Glomerular visceral epithelial cell (primary cell): ENCODE measurements at regions not wholly inside any gene's neighbourhood (a gene's known extent, or its start where the extent isn't known, plus 50 kb on each side); places are given as distances from the start of the nearest gene placed in this dataset.
"Not testable (repeated sequence)": the region's sequence is repeated elsewhere in the genome, so short reads cannot be mapped to it uniquely, and the experiment has no call there.

Source experiments
- DNase-seq: peaks from one replicate; pipeline ENCODE4 v3.0.0-alpha.2; 2016; ENCODE audit errors: extremely low spot score

DNA sequence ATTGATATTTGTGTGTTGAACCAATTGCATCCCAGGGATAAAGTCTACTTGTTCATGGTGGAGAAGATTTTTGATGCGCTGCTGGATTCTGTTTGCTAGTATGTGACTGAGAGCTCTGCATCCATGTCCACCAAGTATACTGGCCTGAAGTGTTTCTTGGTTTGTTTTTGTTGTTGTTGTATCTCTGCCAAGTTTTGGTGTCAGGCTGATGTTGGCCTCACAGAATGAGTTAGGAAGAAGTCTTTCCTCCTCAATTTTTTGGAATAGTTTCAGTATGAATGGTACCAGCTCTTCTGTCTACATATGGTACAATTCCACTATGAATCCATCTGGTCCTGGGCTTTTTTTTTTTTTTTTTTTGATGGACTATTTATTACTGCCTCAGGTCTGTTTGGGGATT is 50.9 kb upstream of the OSTN start:
- DNase-seq, result no peak

DNA sequence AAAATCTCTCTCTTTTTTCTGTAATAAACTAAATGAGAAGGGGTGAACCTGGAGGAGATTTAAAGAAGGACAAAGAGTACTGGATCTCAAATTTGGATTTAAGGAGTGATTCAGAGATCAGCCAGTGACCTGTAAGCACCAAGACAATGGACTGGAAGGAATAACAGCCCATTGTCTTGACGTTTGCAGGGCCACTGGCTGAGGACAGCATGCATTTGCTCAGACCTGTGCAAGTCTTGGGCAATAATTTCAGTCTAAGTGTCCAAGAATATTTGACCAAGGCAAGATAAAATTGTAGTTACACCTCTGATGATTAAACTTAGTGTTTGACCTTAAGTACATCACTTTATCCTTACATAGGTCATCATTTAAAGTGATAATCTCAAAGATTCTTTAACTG is 55.8 kb upstream of the OSTN start:
- DNase-seq, result no peak

DNA sequence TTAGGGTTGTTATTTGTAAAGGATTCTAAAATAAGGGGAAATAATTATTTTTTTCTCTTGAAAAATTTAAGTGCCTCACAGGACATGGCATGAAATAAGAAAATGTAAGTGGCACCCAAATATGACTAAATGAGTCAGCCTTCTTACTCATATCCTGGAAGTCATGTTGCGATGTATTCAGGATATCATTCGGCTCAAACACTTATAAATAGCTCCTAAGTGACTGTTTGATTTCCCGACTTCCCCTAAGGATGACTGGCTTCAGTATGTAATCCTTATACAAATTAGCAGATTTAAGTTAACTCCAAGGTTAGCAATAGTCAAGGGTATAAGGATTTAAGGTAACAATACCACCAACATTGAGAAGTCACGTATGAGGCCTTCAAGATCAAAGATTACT is 57.3 kb upstream of the OSTN start:
- DNase-seq, result peak; percentile 53

DNA sequence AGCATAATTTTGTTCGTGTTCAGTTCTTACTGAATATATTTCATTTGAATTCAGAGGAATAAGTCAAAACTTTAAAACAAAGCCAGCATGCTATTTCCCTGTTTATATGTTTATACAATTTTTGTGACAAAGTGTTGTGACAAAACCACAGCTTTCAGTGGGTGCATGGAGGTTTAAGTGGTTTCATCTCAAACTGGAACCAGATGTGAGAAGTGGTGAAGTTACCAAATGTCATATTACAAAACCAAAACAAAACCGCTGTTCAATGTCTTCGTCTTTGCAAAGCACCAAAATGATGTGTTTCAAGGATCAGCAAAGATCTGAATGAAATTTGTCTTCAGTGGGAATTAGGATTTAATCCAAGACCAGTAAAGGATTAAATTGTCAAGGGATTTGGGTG is 59.3 kb upstream of the OSTN start:
- no peak for DNase-seq

DNA sequence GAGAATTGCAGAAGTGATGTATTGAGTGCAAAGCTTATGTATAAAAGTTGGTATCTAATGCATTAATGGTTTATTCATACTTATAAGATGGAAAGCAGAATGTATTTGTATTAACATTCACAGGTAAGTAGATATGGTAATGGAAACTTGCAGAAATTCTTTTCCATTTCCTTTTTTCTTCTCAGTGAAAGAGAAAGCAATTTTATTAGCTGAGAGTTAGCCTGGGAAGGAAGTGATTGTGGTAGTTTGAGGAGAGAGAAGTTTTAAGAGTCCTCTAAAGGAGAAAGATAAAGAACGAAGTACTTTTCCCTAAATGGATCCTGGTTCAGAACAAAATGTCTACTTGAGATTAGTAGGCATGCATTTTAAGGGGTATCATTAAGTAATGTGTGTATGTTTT is 60.1 kb upstream of the OSTN start:
- DNase-seq, result no peak

DNA sequence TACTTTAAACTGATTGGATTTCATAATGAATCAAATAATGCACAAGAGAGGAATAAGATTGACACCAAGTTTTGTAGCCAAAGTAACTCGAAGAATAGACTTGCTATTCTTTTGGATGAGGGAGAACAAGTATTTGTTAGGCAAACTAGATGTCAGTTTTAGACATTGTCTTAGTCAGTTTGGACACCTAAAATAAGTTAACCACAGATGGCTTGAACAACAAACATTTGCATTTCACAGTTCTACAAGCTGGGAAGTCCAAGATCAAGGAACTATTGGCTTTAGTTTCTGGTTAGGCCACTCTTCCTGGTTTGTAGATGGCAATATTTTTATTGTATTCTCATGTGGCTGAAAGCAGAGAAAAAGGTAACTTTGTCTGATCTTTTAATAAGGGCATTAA is 61.3 kb upstream of the OSTN start:
- DNase-seq, result no peak

DNA sequence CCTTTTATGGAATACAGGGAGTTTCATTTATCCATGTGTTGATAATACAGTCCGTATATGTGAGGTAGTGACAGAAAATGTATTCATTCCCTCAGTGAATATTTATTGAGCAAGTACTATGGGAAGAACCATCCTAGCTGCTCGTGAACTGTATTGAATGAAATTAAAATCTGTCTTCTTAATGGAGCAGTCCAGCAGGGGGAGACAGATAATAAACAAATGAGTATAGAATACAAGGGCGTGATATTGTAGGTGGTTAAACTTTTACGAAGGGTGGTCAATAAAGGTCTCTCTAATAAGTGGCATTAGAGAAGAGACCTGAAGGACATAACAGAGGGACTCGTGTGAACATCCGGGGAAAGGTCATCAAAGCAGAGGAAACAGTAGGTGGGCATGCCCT is 62.7 kb upstream of the OSTN start:
- DNase-seq, result no peak

DNA sequence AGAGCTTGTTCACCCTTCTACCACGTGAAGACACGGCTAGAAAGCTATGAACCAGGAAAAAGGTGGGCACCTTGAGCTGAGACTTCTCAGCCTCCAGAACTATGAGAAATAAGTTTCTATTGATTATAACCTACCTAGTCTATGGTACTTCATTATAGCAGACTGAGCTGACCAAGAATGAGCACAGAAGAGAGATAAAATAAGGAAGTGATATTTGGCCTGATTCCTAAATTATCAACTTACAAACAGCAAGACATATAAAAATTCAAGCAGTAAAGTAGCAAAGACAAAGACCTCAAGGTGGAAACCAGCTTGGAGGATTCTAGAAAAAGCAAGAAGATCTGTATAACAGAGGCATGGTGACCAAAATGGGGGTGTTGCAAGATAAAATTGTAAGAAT is 63.9 kb upstream of the OSTN start:
- DNase-seq, result no peak

DNA sequence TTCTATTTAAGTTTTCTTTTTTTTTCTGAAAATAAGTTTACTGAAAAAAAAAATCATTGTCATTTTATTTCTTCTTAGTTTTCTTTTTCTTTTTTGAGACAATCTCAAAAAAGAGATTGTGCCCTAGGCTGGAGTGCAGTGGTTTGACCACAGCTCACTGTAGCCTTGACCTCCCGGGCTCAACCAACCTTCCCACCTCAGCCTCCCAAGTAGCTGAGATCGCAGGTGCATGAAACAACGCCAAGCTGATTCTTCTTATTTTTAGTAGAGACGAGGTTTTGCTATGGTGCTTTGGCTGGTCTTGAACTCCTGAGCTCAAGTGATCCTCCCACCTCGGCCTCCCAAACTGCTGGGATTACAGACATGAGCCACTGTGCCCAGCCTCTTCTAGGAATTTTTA is 65.7 kb upstream of the OSTN start:
- no peak for DNase-seq

DNA sequence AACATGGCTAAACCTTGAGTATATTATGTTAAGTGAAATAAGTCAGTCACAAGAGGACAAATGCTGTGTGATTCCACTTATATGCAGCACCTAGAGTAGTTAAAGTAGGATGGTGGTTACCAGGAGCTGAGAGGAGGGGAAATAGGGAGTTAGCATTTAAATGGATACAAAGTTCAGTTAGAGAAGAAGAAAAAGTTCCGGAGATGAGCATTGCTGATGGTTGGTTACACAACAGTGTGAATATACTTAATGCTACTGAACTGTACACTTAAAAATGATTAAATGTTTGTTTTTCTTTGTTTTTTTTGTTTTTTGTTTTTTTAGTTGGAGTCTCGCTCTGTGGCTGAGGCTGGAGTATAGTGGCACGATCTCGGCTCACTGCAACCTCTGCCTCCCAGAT is 67.7 kb upstream of the OSTN start:
- DNase-seq, result no peak

DNA sequence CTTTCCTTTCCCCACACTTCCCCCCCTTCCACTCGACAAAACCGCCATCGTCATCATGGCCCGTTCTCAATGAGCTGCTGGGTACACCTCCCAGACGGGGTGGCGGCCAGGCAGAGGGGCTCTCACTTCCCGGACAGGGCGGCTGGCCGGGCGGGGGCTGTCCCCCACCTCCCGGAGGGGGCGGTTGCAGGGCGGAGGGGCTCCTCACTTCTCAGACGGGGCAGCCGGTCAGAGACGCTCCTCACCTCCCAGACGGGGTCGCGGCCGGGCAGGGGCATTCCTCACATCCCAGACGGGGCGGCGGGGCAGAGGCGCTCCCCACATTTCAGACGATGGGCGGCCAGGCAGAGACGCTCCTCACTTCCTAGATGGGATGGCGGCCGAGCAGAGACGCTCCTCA is 74.2 kb upstream of the OSTN start:
- not testable (repeated sequence) for DNase-seq

DNA sequence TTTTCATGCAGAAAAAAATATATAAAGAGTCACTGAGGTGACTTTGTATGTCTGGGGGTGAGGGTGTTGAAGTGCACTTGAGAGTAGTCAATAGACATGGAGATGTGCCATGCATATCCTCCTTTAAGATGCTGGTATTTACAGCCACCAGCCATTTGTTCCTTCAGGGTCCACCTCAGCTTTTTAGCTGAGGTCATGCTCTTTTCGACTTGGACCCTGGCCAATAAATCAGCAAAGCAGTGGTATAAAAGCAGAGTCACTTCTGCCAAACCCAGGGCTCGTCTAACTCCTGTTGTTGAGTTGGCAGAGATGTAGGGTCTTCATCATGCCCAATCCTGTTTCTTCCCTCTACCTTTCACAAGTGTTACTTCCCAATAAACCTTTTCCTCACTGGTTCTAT is 75.1 kb upstream of the OSTN start:
- DNase-seq, result peak; percentile 11

DNA sequence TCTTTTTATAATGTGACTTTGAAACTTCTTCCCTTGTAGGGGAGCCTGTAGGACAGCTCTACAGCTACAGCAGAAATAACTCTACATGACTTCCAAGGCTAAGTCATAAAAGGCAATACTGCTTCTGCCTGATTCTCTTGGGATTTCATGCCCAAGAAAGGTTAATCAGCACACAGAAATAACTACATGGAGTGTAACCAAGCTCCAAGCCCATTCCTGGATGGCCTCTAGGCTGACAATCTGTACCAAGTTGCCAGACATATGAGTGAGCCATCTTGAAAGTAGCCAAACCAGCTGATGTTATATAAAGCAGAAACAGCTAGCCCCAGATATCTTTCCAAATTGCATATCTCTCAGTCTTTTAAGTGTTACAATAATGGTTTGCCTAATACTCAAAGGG is 75.8 kb upstream of the OSTN start:
- no peak for DNase-seq

DNA sequence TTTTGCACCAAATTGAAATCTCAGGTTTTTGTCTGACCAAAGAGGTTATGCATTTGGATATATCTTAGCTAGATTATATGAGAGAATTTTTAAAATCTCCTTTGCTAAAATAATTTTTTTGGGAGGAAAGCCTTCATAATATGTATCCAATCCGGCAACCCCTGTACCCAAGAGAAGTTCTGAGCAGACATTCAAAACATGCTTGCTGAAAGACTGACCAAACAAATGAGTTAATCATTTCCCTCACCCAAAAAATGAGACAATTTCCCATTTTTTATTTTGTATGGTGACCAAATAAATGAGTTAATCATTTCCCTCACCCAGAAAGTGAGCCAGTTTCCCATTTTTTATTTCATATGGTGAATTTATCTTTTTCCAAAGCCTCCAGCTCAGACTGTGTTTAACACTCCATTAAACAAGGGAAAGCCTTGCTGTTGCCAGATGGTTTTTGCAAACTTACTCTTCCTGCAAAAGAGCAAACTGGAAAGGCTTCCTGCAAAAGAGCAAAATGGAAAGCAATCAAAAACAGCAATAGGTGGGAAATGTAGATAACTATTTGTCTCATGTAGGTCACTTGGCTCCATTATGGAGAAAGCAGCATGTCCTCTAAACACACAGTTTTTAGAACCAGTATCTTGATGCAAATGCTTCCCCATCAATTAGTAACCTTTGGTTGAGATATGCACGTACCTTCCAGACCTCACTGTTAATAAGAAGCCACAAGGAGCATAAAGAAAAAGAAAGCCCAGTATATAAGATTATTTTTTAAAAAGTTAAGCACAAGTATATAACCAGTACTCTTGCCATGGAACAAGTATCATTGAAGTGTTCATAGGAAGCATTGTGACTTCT is 78.4 kb upstream of the OSTN start:
- DNase-seq, result peak; percentile 49

DNA sequence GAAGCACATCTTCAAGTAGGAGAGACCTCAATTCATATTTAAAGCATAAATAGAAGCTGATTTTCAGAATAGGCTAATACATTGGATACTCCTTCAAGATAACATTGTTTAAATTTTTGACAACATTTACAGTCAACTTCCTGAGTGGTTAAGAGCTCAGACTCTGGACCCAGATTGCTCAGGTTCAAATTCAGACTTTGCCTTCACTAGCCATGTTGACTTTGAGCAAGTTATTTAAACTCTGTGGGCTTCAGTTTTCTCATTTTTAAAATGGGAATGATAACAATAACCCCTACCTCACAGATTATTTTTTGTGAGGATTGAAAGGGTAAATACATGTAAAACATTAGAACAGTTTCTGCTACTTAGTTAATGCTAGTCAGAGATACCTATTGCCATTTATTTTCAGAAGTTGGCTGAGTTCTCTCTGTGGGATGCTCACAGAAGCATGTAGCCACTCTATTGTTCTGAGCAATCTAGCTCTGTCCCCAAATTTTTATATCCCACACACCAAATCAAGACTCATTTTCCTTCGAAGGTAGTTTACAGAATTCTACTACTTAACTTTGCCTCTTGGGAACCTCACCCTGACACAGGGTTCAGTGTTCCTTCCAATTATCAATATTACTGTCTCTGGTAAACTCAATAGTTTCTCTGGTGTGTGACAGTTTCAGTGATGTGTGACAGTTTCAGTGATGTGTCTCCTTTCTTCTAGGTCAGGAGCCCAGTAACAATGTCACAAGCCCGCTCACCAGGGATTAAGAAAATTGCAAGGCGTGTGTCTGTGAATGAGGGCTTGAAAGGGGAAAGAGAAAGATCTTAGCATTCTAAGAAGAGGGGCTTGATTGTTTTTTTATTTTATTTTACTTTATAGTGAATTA is 79.4 kb upstream of the OSTN start:
- DNase-seq, result no peak

DNA sequence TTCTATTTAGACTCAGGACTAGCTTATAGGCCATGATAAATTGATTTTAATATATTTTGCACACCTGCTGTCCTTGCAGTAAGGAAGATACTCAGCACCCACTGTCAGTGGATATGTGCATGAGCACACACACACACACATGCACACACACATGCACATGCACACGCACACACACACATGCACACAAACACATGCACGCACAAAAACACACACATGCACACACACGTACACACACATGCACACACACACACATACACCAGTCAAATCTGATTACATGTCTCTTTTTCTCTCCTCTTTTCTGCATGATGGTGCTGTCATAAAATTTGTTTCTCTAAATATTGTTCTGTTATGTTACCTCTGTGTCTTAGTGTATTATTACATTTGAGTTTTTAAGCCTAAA is 87.3 kb upstream of the OSTN start:
- no peak for DNase-seq

DNA sequence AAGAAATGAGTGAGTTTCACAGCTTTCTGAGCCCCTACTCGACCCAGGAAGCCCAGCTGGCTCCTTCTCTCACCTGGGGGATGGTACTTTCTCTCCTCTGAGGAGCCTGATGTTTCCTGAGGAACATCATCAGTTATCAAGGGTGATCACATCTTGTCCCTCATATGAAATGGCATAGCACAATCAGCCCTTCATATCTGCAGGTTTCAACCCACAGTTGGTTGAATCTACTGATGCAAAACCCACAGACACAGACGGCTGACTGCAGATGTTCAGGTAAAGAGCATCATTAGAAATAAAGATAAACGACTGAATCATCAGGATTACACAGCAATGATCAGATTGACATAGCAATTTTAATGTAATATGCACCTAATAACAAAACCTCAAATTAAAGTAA is 93.6 kb upstream of the OSTN start:
- DNase-seq, result peak; percentile 25

DNA sequence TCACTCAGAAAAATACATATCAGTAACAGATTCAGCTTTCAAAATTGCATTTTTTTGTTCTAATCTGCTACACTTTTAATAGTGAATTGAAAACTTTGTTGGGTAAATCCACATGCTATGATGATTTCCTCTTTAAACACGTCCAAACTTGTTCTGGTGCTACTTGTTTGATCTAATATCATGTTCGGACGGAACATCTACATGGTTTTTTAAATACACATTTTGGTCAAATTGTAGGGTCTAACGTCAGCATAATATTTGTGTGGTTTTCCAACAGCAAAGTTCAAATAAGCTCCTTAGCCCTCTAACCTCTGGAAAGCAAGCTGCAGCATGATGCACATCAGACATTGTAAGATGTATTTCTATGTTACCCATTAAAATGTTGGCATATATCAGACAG is 98.5 kb upstream of the OSTN start:
- no peak for DNase-seq

DNA sequence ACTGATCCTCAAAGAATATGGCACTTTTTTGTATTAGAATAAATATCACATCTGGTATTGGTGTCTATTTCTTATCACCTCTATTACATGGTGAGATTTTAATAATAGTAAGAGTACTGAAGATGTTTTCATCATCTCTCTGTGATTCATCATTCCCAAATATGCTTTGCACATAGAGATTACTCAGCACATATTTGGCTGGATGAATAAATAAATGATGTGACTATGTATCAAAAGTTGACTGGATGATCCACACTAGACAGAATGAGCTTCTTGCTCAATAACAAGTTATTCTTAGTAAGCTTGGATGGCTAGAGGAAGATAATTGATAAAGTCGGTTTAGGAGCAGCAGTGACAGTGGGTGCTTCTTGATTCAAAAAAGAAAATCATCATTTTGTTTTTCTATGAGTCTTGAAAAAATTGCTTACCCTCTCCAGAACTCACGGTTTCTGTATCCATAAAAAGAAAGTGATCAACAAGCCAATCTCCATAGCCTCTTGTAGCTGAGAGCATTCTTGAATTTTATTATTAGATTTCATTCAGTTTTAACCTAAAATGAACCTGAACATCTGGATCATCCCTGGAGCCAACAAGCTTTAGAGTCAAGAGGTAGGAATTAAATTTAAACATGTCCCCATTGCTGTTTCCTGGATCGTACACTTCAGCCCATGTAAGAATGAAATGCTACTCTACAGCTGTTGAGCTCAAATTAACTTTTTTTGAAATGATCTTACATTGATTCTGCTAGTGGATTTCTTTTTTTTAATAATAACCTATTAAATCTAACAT is 104.8 kb upstream of the OSTN start:
- no peak for DNase-seq

DNA sequence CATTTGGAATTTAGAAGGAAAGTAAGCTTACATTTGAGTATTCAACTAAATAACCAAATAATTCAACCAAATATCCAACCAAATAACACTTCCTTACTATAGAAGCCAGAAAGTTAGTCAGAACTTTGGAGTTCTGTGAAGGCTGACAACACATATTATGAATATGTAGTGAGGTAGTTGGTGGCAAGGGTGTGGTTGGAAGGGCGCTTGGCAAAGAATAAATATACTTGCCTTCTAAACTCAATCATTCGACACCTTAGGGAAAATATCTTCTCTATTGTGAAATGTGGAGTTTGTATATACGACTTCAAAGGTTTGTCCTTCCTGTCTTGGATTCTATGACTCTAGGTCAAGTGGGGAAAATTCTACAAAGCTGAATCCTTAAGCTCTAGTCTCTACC is 111.7 kb upstream of the OSTN start:
- DNase-seq, result no peak

DNA sequence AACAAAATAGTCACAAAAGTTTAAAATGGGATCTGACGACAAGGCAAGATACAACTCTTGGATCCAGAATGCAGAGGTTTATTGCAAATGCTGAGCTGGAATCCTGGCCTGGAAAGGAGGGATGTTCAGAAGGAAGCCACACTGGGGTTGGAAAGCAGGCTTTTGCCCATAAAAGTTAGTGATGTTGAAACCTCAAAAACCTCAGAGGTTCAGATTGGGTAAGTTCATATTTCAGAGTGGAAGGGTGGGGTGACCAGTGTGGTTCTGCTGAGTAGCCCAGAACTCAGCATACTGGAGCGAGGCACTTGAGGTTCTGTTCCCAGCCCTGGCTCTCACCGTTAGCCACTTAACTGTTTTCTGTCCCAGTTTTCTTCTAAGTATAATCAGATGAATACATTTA is 114.0 kb upstream of the OSTN start:
- peak; percentile 15 for DNase-seq

DNA sequence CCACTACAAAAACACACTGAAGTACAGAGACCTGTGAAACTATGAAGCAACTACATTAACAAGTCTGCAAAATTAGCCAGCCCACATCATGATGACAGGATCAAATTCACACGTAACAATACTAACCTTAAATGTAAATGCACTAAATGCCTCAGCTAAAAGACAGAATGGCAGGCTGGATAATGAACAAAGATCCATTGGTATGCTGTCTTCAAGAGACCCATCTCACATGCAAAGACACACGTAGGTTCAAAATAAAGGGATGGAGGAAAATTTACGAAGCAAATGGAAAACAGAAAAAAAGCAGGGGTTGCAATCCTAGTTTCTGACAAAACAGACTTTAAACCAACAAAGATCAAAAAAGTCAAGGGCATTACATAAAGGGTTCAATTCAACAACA is 120.1 kb upstream of the OSTN start:
- not testable (repeated sequence) for DNase-seq
